HCT116 (cell line): ENCODE measurements at regions not wholly inside any gene's neighbourhood (a gene's known extent, or its start where the extent isn't known, plus 50 kb on each side); places are given as distances from the start of the nearest gene placed in this dataset.

ENCODE experiments used
- EZH2phosphoT487 ChIP-seq: fragments of 200-600 bp; IDR thresholded peaks from 2 replicates; pipeline ENCODE4 v1.6.1; 2018; ENCODE audit warnings: antibody characterized with exemption, borderline replicate concordance
- ZFX ChIP-seq: fragments of 450-650 bp; IDR thresholded peaks from 2 replicates; pipeline ENCODE4 v1.6.1; 2017
- TF ChIP-seq, protein P1 (sequence below), 3 experiments: fragments of 200-600 bp in 1 of 3; sonication (generic) in 1 of 3; IDR thresholded peaks in 2 of 3; conservative IDR thresholded peaks in 1 of 3; 2 replicates each; pipeline ENCODE4 v1.5.1; 2012 to 2017; ENCODE audit warnings: low read depth in 2 of 3, low read length in 2 of 3, antibody characterized with exemption in 1 of 3, borderline replicate concordance in 1 of 3, control low read depth in 1 of 3, mild to moderate bottlenecking in 1 of 3, mixed read lengths in 1 of 3, mixed run types in 1 of 3, moderate library complexity in 1 of 3; ENCODE audit not compliant: insufficient read depth in 1 of 3

DNA sequence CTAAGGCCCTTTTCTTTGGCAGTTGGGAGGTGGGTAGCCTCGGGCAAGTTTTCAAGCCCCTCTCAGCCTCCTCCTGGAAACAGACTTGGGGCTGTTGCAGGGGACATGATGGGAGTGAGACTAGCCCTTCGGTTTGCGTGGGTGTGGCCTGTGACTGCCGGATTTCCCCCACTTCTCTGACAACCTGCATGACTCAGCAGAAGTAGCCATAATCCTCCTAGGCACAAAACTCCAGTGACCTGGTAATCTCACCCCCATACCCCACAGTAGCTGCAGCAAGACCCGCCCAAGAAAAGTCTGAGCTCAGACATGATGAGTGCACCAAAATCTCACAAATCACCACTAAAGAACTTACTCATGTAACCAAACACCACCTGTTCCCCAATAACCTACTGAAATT is 433.7 kb upstream of the AMOT start:
- TF ChIP-seq ZFX (no peak), EZH2phosphoT487 (no peak)
- TF ChIP-seq, protein P1, sequence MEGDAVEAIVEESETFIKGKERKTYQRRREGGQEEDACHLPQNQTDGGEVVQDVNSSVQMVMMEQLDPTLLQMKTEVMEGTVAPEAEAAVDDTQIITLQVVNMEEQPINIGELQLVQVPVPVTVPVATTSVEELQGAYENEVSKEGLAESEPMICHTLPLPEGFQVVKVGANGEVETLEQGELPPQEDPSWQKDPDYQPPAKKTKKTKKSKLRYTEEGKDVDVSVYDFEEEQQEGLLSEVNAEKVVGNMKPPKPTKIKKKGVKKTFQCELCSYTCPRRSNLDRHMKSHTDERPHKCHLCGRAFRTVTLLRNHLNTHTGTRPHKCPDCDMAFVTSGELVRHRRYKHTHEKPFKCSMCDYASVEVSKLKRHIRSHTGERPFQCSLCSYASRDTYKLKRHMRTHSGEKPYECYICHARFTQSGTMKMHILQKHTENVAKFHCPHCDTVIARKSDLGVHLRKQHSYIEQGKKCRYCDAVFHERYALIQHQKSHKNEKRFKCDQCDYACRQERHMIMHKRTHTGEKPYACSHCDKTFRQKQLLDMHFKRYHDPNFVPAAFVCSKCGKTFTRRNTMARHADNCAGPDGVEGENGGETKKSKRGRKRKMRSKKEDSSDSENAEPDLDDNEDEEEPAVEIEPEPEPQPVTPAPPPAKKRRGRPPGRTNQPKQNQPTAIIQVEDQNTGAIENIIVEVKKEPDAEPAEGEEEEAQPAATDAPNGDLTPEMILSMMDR (IDR thresholded peaks at IDR 0.05 in 2 of 3, conservative IDR thresholded peaks at IDR 0.05 in 1 of 3; ENCODE audit: borderline replicate concordance in 1 of 3, insufficient read depth in 1 of 3, low read depth in 2 of 3, low read length in 2 of 3) = no peak
